Caco-2 (cell line): ENCODE measurements at regions not wholly inside any gene's neighbourhood (a gene's known extent, or its start where the extent isn't known, plus 50 kb on each side); places are given as distances from the start of the nearest gene placed in this dataset.

Experiments
- BruUV-seq: library from RNA; stranded (reverse); fragments of 400-500 nt; replicated peaks from 2 replicates; lab custom pipeline; 2021; lab: Mats Ljungman, UMichigan
- CTCF ChIA-PET: fragments of 300-600 bp; sonication (Branson Sonifier 250); formaldehyde crosslinking; loops from one replicate; lab custom pipeline; 2022; ENCODE audit warnings: antibody characterized with exemption; lab: Charles Lee
- POLR2A ChIA-PET: fragments of 300-600 bp; sonication (Branson Sonifier 250); formaldehyde crosslinking; loops from one replicate; lab custom pipeline; 2022; ENCODE audit warnings: antibody characterized with exemption; lab: Charles Lee
- DNase-seq, 2 experiments: peaks; one replicate each; pipeline versions ENCODE4 v3.0.0 to v3.0.0-alpha.2; 2020 to 2022
- H3K27me3 ChIP-seq: replicated peaks from 2 replicates; pipeline ENCODE4 v1.6.0; 2011; ENCODE audit warnings: low read length; ENCODE audit not compliant: control insufficient read depth, insufficient read depth
- H3K36me3 ChIP-seq: 2 replicates; pipeline ENCODE4 v1.5.1; 2011; ENCODE audit warnings: low read length; ENCODE audit not compliant: control insufficient read depth, insufficient read depth
- H3K4me1 ChIP-seq: fragments of 250-450 bp; sonication (Bioruptor Pico); 2 replicates; pipeline ENCODE4 v1.5.1; 2020; ENCODE audit warnings: mild to moderate bottlenecking
- H3K4me3 ChIP-seq: 2 replicates; pipeline ENCODE4 v1.5.1; 2011; ENCODE audit warnings: low read depth, mild to moderate bottlenecking, control low read depth, low read length
- H3K9me3 ChIP-seq: fragments of 250-450 bp; sonication (Bioruptor Pico); 2 replicates; pipeline ENCODE4 v1.5.1; 2020; ENCODE audit warnings: mild to moderate bottlenecking, moderate library complexity
- H3K27ac Mint-ChIP-seq: one replicate; pipeline ENCODE4 v1.8.0; 2022; ENCODE audit warnings: mixed read lengths; ENCODE audit not compliant: unreplicated experiment
- H3K27me3 Mint-ChIP-seq: one replicate; pipeline ENCODE4 v1.8.0; 2022; ENCODE audit warnings: mixed read lengths; ENCODE audit not compliant: insufficient read depth, unreplicated experiment
- H3K36me3 Mint-ChIP-seq: one replicate; pipeline ENCODE4 v1.8.0; 2022; ENCODE audit warnings: mild to moderate bottlenecking, mixed read lengths; ENCODE audit not compliant: insufficient read depth, unreplicated experiment
- H3K4me1 Mint-ChIP-seq: one replicate; pipeline ENCODE4 v1.8.0; 2022; ENCODE audit warnings: low read depth, mixed read lengths; ENCODE audit not compliant: unreplicated experiment
- H3K4me3 Mint-ChIP-seq: one replicate; pipeline ENCODE4 v1.8.0; 2022; ENCODE audit warnings: mild to moderate bottlenecking, moderate library complexity, mixed read lengths; ENCODE audit not compliant: unreplicated experiment
- H3K9me3 Mint-ChIP-seq: one replicate; pipeline ENCODE4 v1.8.0; 2022; ENCODE audit warnings: mixed read lengths; ENCODE audit not compliant: unreplicated experiment
- CTCF ChIP-seq, 2 experiments: fragments of 200-600 bp in 1 of 2; IDR thresholded peaks; 1 replicate in 1 of 2; 2 replicates in 1 of 2; pipeline versions ENCODE4 v1.5.1 to v1.8.0; 2011 to 2022; ENCODE audit warnings: antibody characterized with exemption in 1 of 2, control low read depth in 1 of 2, inconsistent platforms in 1 of 2, low read depth in 1 of 2, low read length in 1 of 2, mild to moderate bottlenecking in 1 of 2, moderate library complexity in 1 of 2; ENCODE audit not compliant: insufficient read depth in 1 of 2, severe bottlenecking in 1 of 2, unreplicated experiment in 1 of 2
- intact Hi-C: fragments of 100-400 bp; cut with micrococcal nuclease; formaldehyde crosslinking; loops from one replicate; pipeline ENCODE4 v1.10.0; 2022; ENCODE audit not compliant: unreplicated experiment

GRCh38 chrX:150041208-150041607, 102.9 kb upstream of the EOLA2 start:
- Histone ChIP-seq H3K4me3 (no peak overlapping the region), H3K27me3 (no peaks in the 10 kb centered on the region), H3K4me1 (no peaks in the 10 kb centered on the region), H3K36me3 (no peaks in the 10 kb centered on the region), H3K9me3 (no peaks in the 10 kb centered on the region)
- ChIA-PET POLR2A (no interaction called here), CTCF (no interaction called here)
- DNase-seq: no peak
- intact Hi-C loops: no loop called here
- Mint-ChIP-seq H3K27ac (no peak overlapping the region), H3K27me3 (peaks cover 4% of the 10 kb centered on the region), H3K4me1 (no peaks in the 10 kb centered on the region), H3K9me3 (no peaks in the 10 kb centered on the region), H3K4me3 (no peak overlapping the region), H3K36me3 (no peaks in the 10 kb centered on the region)
- BruUV-seq: no TSS peak
- TF ChIP-seq CTCF (IDR thresholded peaks at IDR 0.05; ENCODE audit: insufficient read depth in 1 of 2, low read depth in 1 of 2, low read length in 1 of 2, severe bottlenecking in 1 of 2, unreplicated experiment in 1 of 2): no peak

- H3K27me3 Mint-ChIP-seq: peaks cover 4% of the 10 kb centered on the region
- intact Hi-C loops: no loop called here
Observed at GRCh38 chrX:150044556-150044955, 106.3 kb upstream of the EOLA2 start.

GRCh38 chrX:150047818-150048217, 109.5 kb upstream of the EOLA2 start:
- no peaks in the 10 kb centered on the region for H3K9me3 Mint-ChIP-seq
- Histone ChIP-seq H3K4me3 (no peak overlapping the region), H3K4me1 (no peaks in the 10 kb centered on the region), H3K27me3 (no peaks in the 10 kb centered on the region; the same call in 1 of the 2 replicates), H3K9me3 (no peaks in the 10 kb centered on the region), H3K36me3 (no peaks in the 10 kb centered on the region)
- CTCF ChIA-PET: no interaction called here
- H3K27me3 Mint-ChIP-seq: peaks cover 4% of the 10 kb centered on the region
- POLR2A ChIA-PET: no interaction called here
- no peak overlapping the region for H3K27ac Mint-ChIP-seq
- intact Hi-C loops: no loop called here
- DNase-seq: no peak
- H3K4me1 Mint-ChIP-seq: no peaks in the 10 kb centered on the region
- no peaks in the 10 kb centered on the region for H3K36me3 Mint-ChIP-seq
- no TSS peak for BruUV-seq
- TF ChIP-seq CTCF (IDR thresholded peaks at IDR 0.05; ENCODE audit: insufficient read depth in 1 of 2, low read depth in 1 of 2, low read length in 1 of 2, severe bottlenecking in 1 of 2, unreplicated experiment in 1 of 2): no peak
- no peak overlapping the region for H3K4me3 Mint-ChIP-seq

More at GRCh38 chrX:150044556-150044955, 106.3 kb upstream of the EOLA2 start:
- DNase-seq: no peak
- no peaks in the 10 kb centered on the region for H3K9me3 ChIP-seq
- Mint-ChIP-seq H3K4me3 (no peak overlapping the region), H3K36me3 (no peaks in the 10 kb centered on the region), H3K9me3 (no peaks in the 10 kb centered on the region), H3K27ac (no peak overlapping the region), H3K4me1 (no peaks in the 10 kb centered on the region)
- H3K4me3 ChIP-seq: no peak overlapping the region
- no peaks in the 10 kb centered on the region for H3K36me3 ChIP-seq
- CTCF ChIA-PET: no interaction called here
- no TSS peak for BruUV-seq
- H3K4me1 ChIP-seq: no peaks in the 10 kb centered on the region
- POLR2A ChIA-PET: no interaction called here
- no peaks in the 10 kb centered on the region; the same call in 1 of the 2 replicates for H3K27me3 ChIP-seq
- no peak for TF ChIP-seq CTCF (IDR thresholded peaks at IDR 0.05; ENCODE audit: insufficient read depth in 1 of 2, low read depth in 1 of 2, low read length in 1 of 2, severe bottlenecking in 1 of 2, unreplicated experiment in 1 of 2)
